CD4-positive, alpha-beta T cell treated with Interferon alpha-2 for 1 hour (primary cell): ENCODE measurements at regions not wholly inside any gene's neighbourhood (a gene's known extent, or its start where the extent isn't known, plus 50 kb on each side); places are given as distances from the start of the nearest gene placed in this dataset.

Experiments used
- DNase-seq, 2 donors: peaks; one replicate each; pipeline ENCODE4 v3.0.0-alpha.2; 2020 to 2022

GRCh38 chr16:6918646-6919045 is 414.0 kb upstream of the RBFOX1 start:
- no peak for DNase-seq

- no peak for DNase-seq
Measured at GRCh38 chr16:6916946-6917345, 415.7 kb upstream of the RBFOX1 start.

GRCh38 chr16:6913566-6913965 is 419.1 kb upstream of the RBFOX1 start:
- DNase-seq: no peak

DNA sequence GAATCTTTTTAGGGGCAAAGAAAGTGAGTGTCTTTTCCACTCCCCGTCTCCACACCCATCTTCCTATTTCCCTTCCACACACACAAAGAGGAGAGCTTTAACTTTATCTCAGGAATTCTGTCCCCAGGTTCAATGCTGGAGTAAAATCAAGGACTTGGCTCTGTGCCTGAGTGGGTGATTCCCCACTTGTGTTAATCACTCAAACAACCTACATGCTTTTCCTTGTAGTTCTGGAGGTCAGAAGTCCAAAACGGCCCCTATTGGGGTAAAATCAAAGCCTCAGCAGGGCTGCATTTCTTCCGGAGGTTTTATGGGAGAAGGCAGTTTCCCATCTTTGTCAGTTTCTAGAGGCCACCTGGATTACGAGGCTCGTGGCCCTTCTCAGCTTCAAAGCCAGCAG is 422.3 kb upstream of the RBFOX1 start:
- no peak for DNase-seq

- no peak for DNase-seq
Measured at GRCh38 chr16:6905601-6906000, 427.0 kb upstream of the RBFOX1 start.

GRCh38 chr16:6903671-6904070 is 429.0 kb upstream of the RBFOX1 start:
- no peak for DNase-seq

DNA sequence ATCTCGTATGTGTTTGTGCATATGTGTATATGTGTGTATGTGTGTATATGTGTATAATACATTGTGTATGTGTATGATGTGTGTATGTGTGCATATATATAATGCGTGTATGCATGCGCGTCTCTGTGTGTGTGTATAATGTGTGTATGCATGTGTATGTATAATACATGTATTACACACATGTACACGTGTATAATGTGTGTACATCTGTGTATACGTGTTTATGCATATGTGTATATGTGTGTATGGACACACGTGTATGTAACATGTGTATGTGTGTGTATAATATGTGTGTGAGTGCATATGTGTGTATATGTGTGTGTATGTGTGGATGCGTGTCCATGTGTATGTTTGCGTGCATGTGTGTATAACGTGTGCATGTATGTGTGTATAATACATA is 433.7 kb upstream of the RBFOX1 start:
- no peak for DNase-seq

- DNase-seq: no peak
Measured at GRCh38 chr16:6897876-6898485, 434.7 kb upstream of the RBFOX1 start.

- DNase-seq: no peak
Measured at GRCh38 chr16:6892966-6893365, 439.7 kb upstream of the RBFOX1 start.

DNA sequence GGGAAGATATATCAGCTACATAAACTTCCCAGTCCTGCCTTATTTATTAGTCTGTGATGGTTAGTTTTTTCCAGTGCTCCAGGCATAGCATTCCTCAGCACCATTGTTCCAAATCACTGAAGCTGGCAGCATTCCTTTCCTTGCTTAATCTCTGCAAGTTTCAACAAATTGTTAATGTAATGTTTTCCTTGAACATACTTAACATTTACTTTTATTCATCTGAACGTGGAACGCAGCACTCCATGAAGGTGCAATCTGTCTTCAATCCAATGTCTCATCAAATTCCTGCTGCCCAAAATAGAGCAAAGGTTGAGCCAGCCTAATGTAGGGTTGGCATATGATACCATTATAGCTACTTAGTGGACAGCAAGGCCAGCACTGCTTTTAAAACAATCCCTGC is 441.1 kb upstream of the RBFOX1 start:
- no peak for DNase-seq

DNA sequence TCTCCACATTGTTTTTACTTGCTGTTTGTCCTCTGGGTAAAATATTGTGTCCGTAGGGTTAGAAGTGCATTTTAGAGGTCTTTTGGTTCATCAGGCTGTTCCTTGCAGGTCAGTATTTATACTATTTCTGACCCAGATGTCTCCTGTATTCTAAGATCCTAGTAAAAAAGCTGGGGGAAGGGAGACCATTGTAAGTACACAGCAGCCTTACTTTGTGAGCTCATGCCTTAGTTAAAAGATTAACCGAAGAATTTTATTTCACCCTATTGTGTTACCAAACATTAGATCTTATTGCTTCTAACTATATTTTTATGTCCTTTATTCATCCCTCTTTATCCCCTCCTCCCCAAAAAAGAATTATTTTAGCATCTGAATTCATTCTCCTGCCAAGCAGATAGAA is 444.1 kb upstream of the RBFOX1 start:
- DNase-seq: no peak

DNA sequence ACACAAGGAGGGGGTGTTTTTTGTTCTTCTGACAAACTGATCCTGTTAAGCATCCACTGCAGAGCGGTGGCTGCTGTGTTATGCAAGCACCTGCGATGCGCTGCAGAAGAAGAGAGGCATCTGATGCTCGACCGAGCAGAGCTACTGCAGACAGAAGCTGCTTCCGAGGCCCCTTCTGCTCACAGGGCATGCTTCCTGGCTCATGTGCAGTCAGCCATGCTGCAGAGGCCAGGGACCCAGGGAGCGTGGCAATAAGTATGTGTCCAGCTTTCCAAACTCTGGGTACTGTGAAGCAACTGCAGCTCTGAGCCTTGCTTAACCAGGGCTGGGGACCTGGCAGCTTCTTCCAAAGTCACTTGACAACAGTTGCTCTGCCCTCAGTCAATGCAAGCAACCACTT is 448.6 kb upstream of the RBFOX1 start:
- no peak for DNase-seq

DNA sequence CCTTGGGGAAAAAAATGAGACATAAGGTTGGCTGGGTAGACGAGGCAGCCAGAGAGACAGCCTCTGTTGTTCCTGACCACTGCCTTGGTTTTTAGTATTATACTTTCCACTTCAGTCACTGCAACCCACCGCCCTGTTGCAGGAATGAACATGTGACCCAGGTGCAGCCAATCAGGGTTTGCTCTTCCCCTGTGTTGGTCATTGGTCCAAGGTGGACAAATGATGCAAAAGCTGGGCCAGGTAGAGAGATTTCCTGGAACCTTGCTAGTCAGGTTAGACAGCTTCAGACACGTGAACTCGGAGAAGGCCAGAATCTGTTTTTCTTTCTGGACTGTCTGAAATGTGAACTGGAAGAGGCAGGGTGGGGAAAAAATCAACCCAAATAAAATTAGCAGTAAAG is 452.4 kb upstream of the RBFOX1 start:
- no peak for DNase-seq

DNA sequence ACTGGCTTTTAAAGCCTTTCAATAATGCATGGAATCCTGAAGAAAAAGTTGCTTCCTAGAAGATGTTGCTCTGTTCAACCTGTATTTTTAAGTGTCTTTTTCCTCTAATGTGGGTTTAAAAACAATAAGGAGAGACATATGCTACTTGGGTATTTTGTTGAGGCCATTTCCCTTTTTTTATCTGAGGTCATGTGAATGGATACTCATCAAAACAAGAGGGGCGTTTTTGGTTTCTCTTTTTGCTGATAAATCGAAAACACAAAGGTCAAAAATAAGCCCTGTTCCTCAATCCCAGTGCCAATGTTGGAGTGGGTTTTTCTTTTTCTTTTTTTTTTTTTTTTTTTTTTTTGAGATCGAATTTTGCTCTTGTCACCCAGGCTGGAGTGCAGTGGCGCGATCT is 468.0 kb upstream of the RBFOX1 start:
- no peak for DNase-seq

- DNase-seq: no peak
Measured at GRCh38 chr16:6864244-6864643, 468.4 kb upstream of the RBFOX1 start.

DNA sequence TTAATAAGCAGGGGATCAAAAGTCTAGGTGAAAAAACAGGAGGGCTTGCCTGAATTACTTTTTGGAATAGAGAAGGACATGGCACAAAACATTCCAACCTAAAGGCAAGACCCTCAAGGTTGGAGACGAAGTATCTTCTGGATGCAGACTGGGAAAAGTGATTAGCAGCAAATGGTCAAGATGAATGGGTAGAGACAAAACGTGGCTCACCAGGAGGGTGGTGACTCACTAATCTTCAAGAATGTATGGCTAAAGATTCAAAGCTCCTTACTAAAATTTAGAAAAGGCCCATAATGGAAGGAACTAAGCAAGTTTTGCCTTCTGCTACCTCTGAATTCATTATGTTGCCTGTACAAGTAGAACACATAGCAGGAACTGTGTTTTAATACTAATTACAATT is 469.5 kb upstream of the RBFOX1 start:
- DNase-seq: no peak

GRCh38 chr16:6861815-6862477 is 470.7 kb upstream of the RBFOX1 start:
- no peak for DNase-seq

- DNase-seq: no peak
Measured at GRCh38 chr16:6861135-6861814, 471.4 kb upstream of the RBFOX1 start.

GRCh38 chr16:6857575-6857974 is 475.1 kb upstream of the RBFOX1 start:
- DNase-seq: no peak

GRCh38 chr16:6856578-6856977 is 476.1 kb upstream of the RBFOX1 start:
- DNase-seq: no peak

- no peak for DNase-seq
Measured at GRCh38 chr16:6853565-6853964, 479.1 kb upstream of the RBFOX1 start.

DNA sequence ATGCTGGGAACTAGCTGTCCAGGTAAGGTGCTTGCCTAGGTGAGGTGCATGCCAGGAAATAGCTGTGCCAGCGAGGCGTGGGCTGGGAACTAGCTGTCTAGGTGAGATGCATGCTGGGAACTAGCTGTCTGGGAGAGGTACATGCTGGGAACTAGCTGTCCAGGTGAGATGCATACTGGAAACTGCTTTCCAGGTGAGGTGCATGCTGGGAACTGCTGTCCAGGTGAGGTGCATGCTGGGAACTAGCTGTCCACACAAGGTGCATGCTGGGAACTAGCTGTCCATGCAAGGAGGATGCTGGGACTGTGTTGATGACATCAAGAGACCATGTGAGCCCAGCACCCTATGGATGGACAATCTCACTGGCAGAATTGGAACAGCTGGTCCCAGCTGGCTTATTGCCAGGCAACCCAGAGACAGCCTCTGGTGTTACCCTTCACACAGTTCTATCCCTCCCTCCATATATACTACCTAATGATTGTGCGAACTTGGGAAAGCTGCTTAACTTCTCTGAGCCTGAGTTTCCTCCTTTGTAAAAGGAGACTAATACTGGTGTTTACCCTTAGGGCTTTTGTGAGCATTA is 479.9 kb upstream of the RBFOX1 start:
- no peak for DNase-seq

DNA sequence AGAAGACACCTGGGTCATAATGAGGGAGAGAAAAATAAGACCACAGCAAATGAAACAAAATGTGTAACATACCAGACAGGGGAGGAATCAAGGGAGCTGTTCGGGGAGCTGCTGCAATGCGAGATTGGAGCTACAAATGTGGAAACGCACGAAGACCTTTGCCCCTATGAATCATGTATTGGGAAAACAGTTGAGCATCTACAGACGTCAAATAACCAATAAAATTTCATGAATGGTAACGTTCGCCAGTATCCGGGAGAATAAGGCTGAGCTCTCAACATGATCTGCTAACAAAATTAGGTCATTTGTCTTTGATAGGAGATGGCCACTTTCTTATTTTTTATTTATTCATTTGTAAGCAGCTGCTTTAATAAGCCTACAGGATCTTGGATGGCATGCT is 486.2 kb upstream of the RBFOX1 start:
- DNase-seq: no peak

DNA sequence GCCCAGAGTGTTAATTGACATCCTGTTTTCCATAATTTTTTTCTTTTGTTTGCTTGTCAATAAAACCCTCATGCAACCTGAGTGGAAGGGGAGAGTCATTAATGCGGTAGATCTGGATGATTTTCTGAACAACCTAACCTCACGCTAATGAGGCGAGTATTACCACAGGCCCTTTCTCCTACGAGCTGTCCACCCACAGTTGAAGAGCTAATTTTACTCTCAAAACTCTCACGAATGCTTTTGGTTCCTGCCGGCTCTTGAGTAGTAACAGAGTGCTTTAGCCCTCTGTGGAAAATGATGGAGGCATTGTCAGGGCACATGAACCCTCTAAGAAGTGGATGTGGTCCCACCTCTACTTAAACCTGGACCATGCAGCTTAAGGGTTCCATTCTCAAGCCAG is 491.3 kb upstream of the RBFOX1 start:
- DNase-seq: no peak
